DMS153 (cell line): ENCODE measurements at regions not wholly inside any gene's neighbourhood (a gene's known extent, or its start where the extent isn't known, plus 50 kb on each side); places are given as distances from the start of the nearest gene placed in this dataset.

Experiments
- DNase-seq: peaks from one replicate; lab custom pipeline; 2025; lab: John Stamatoyannopoulos, UW

DNA sequence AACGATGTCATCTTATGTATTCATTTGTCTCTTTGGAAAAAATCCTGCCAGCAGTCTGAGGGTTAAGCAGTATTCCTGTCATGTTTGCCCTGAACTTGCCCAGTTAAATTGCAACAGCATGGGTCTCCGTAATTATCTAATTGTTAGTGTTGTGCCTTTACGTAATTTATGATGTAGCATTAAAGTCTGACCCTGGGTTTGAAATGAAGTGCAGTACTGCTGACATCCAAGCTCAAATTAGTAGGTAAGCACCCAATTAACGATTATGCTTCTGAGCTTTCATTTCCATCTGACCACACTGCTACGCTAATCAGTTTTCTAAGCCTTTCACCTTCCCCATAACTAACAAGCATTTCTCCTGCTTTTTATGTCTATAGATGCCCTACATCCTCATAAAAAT, 241.8 kb downstream of the ARRDC4 start:
- no peak for DNase-seq

DNA sequence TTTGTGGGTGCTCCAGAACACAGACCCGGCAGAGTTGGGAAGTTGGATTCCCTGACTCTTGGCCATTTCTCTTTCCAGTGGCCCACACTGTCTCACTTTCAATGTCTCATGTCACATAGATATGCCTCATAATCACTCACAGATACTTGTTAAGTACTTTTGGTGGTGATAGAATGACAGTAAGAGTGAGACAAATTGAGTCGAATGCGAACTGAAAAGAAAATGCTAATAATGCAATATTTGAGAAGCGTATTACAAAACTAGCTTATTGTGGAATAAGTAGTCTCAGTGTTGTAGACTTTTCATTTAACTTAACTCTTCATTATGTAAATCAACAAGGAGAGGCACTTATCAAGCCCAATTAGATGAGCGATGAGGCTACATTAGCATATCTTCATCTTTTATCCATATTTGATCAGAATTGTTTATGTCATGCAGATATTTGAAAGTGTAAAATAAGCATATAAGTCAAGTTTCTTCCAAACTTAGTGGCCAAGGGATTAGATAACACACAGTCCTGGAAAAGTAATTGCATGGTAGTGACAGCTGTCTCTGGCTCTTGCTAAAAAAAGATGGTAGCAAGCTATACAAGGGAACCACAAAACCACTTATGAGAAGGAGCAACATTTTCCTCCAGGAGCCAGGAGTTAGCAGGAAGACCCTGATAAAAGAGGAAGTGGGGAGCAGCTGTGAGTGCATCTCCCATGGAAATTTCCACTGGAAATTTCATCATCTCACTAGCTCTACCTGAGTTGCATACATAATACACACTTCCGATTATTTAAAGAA, 243.6 kb downstream of the ARRDC4 start:
- DNase-seq: no peak

DNA sequence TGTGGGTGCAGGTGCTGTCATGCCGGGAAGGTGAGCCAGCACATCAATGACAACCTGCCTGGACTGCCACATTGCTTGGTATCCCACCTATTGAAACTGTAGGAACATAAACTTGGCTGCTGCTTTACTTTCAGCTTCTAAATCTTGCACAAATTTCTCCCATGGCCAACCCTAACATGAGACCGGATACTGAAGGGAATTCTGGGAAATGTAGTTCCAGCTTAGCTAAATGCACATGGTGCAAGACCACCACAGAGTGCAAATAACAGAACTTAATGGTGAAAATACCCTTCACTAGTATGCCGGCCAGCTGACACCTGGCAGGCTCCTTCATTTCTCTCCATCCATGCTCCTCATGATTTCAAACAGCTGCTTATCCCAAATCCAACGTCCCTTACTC, 247.4 kb downstream of the ARRDC4 start:
- DNase-seq: no peak

DNA sequence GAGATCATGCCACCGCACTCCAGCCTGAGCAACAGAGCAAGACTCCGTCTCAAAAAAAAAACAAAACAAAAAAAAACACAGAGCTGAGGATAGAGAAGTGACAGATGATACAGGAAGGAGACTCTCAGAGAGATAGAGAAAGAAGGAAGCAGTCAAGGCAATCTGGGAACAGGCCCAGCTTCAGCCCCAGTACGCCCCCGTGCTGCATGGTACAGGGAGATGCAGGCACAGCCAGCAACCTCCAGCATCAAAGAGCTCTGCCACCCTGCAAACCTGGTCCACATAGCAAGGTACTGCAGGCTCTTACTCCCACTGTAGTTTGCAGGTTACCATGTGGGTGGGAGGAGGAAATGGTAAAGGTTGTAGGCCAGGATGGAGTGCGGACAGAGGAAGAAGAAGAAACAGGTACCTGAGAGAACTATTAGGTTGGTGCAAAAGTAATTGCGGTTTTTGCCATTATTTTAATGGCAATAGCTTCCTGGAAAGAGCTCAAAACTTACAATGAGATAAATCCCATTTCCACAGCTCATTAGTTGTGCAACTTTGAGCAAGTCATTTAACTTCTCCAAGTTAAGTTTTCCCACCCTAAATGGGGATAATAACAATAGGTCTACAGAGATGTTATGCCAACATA, 253.0 kb downstream of the ARRDC4 start:
- no peak for DNase-seq

DNA sequence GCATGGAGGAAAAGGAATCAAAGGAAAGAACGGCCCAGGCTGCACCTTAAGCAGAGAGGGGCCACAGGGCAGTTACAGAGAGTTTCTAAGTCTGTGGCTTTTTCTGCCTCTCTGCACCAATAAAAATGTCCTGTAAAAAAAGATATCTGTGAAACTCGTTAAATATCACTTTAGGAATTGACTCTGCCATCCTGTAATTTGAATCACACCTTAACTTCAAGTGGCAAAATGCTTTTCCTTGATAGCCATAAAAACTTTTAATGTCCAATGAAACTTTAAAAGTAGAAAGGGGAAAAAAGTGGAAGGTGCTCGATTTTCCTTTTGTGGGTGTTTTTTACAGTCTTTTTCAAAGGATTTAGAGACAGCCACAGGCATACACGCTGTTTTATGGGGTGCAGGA, 255.7 kb downstream of the ARRDC4 start:
- no peak for DNase-seq

DNA sequence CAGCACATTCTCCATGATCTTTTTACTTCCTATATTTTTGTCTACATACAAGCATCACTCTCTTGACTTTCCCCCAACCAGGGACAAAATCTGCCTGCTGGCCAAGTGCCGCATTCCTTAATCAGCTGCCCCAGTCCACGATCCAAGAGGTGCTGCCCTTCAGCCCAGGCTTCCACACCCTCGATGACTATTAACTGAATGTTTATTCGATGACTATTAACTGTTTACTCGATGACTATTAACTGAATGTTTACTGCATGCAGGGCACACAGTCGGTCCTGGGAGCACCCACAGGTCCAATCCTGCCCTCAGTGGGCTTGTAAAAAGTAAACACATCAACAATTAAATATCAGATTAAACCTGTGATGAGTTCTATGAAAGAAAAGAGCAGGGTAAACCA, 256.9 kb downstream of the ARRDC4 start:
- no peak for DNase-seq

DNA sequence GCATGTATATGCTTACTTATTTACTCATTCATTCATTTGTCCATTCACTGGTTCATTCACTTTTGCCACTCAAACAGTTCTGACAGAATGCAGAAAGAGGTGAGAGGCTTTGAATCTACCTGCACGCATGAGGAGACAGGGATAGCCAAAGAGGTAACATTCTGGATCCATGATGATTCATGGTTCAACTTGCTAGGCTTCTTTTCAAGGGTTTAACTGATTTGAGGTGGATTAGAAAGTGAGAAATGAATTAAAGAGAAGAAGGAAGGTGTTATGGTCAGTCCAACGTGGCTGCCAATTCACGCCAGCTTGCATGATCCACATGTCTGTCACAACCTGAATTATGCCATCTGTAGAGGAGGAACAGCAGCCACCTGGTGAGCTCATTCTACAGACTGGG, 260.6 kb downstream of the ARRDC4 start:
- DNase-seq: no peak

DNA sequence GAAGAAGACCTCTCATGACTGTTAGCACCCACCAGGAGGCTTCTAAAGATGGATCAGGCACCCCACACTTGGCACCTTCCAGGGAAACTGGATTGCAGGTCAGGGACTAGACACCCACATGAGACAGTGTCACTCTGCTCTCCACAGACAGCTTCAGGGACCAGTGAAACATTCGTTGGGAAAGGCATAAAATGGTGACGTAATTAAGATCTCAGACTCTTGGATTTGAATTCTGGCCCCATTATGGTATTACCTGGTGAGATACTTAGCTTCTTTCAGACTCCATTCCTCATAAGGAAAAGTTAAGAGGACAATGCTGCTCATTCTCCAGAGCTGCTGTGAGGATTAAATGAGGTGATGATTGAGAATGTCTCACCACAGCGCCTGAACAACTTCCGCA, 261.1 kb downstream of the ARRDC4 start:
- no peak for DNase-seq

DNA sequence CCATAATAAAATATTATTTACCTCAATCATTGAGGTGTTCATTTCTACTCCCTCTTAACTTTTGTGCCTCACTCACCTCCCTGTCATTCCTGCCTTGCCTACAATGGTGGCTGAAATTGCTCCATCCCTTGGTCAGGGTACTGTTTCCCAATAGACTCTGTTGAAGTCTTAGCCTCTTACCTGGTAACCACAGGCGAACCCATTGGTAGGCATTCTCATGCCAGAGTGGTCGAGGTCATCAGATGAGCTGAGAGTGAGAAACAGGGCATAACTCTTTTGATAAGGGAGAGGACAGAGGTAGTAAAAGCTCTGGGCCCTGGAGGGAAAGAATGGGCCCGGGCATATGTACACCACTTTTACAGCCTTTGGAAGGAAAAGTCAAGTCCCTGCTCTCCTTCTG, 265.6 kb downstream of the ARRDC4 start:
- no peak for DNase-seq

DNA sequence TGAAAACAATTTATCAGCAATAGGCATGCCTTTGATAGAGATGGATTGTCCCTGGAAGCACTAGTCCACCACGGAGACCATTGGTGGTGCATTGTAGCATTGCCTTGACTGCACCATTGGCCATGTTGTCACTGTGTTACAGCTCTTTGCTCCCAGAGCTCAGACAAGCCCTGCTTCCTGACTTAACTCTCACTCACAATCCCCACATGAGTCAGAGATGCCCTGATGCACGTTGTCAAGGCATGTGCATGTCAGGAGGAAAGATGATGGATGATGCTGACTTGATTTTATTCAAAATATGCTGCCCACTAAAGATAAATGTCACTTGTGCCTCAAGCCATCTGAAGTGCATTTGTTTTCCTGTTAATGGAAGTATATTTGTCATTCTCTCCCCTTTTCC, 266.1 kb downstream of the ARRDC4 start:
- DNase-seq: no peak

DNA sequence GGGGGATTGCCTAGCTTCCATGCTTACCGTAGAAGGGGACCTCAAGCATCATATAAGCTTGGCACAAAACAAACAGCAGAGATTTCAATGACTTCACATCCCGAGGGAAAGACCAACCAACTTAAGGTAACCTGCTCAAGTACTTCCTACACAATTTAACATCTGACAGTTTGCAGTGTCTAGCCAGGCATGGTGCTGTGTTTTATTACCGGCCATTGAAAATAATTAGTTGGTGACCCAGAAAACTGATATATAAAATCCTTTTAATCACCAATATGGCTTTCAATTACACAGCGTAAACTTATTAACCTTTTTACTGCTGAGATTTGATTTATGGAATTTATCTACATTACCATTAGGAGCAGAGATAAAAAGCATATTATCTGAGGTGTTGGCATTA, 268.3 kb downstream of the ARRDC4 start:
- no peak for DNase-seq

DNA sequence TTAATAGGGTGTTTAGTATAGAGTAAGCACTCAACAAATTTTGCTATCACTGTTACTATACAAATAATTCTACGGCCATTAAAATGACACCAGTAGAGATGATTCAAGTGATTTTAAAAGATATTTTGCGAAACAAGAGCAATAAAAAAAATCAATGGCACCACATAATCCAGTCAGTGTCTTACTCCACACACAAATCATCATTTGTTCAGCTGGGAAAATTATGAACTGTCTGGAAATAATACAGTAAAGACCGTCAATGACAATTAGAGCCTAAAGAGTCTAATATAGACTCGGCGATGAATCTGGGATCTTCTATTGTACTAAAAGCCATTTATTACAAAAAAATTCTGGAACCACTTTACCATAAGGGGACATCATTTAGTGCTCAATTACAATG, 270.5 kb downstream of the ARRDC4 start:
- DNase-seq: no peak

DNA sequence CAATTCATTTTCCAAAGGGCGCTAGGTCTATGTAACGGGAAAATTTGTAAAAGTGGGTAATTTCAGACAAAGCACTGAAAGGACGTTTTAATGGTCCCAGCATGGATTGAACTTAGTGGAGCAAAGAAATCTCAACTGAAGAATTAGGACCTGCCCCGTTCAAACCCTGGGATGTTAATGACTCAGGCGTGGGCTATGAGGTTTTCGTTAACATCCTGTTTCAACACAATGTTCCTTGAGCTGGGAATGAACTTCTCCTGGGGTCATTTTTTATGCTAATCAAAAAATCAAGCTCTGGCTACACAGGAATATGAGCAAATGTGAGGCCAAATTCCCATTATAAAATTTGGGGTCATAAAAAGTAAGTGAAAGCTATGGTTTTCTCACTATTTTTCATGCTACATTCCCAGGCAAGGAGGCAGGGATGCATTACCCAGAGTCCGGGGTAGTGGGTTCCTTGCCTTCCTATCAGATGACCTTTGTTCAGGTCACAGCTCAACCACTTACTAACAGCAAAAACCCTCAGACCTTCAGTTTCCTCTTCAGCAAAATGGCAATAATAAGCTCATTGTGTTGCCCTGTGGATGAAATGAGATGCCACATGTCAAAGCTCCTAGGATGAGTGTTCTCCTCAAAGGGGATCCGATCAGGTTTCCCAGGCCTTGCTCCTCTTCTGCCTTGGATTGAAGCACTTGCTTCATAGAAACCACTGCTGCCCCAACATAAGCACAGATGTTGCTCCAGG, 271.4 kb downstream of the ARRDC4 start:
- no peak for DNase-seq

DNA sequence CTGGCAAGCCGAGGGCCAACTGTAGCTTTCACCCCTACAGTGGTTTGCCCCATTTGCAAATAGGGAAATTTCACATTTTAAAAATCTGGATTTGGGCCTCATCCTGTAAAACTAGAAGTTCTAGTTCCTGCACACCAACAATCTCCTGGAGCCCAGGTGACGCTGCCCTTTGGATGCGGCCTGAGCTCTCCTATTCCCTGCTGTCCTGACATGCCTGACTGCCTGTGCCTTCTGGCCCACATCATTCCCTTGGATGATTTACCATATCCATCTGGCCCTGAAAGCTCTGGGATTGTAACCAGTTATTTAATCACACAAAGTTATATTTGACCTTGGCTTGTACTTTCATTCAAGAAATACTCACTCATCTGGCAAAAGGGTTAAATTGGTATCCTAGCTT, 272.3 kb downstream of the ARRDC4 start:
- DNase-seq: no peak

DNA sequence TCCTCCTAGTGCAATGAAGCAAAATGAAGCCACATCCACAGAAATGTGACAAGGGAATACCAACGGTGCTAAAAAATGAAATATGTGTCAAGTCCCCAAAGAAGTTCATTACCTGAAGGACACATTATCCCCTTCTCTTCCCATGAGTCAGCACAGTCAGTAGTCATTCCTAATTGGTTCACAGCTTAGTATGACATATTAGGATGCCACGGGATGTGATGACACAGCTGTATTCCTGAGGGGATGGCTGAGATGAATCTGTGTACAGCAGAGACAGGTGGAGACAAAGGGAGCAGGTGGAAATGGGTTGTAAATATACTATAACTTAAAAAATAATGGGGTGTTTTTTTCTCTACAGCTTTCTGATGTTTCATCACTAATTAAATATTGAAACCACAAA, 273.4 kb downstream of the ARRDC4 start:
- DNase-seq: no peak

DNA sequence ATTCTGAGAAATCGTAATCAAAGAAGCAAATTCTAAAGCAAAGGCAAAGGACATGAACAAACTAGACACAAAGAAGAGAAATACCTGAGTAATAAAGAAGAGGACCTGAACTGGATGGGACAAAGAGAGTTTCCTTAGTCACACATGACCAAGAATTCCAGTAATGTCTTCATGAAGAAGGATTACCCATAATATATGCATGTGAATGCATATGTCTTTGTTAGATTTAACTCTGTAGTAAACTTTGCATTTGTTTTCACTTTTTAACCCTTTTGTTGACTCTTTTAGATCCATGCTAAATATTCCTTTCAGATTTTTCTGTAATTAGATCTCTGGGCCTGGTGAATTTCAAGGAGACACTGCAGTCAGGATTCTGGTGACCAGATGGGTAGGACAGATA, 279.8 kb downstream of the ARRDC4 start:
- DNase-seq: no peak

DNA sequence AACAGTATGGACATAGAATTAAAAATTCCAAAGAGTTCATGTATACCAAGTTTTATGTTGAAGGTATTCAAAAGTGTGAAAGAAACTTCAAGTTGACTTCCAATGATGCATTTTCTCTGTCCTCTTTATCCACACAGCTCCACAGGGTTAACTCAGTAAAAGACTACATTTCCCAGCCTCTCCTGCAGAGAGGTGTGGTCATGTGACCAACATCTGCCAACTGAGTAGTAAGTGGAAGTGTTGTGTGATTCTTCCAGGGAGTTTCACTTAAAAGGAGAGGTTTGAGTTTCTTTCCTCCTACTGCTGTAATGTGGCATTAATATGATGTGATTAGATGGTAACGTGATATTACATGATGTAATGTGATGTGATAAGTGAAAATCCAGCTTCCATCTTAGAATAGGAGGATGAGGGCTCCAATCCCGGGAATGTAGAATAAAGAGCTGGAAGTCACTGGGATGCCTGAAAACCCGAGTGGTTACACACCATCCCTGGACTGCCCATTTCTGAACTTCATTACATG, 280.6 kb downstream of the ARRDC4 start:
- no peak for DNase-seq

DNA sequence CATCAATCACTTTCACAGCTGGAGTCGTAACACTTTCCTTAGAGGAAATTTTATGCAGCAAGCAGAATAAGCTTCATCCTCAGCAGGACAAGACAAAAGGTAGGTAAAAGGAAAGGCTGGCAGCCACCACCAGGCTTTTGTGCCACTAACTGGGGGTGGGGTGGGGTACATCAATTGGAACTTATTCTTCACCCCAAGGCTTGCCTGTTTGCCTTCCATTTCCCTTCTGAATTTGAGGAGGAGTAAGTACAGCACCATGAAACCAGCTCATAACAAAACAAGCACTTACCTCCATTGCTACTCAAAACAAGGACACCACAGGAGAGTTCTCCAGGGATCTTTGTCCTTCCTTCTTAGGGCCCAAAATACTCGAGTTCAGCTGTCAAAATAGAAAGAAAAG, 296.8 kb downstream of the ARRDC4 start:
- DNase-seq: no peak

DNA sequence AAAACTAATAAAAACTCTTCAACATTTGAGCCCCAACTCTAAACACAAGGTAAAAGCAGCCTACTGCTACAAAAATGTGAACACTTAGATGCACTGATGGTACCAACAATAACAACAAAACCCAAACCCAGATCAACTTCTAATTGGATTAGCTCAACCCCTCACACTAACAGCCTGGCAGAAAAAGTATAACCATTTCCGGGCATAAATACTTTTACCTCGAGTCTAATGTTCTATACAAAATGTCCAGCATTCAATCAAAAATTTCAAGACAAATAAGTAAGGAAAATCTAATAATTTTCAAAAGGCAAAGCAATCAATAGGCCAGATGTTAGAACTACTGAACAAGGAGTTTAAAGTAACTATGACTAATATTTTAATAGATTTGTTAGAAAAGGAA, 303.3 kb downstream of the ARRDC4 start:
- DNase-seq: no peak

DNA sequence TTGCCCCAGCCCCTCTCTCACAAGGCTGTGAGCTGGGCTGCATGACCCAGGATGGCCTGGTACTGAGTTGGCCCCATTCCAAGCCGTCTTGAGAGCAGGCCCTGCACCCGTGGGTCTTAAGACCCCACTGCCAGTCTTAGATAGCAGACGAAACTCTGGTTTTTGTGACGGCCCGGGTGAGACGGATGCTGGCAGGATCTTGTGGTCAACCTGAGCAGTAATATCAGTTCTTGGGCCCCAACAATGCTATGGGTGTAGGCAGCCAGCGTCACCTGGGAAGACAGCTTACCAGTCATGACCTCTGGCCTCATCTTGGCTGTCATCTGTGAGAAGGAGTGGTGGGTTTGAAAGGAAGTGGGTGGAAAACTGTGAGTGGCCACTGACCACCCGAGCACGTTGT, 305.8 kb downstream of the ARRDC4 start:
- no peak for DNase-seq

DNA sequence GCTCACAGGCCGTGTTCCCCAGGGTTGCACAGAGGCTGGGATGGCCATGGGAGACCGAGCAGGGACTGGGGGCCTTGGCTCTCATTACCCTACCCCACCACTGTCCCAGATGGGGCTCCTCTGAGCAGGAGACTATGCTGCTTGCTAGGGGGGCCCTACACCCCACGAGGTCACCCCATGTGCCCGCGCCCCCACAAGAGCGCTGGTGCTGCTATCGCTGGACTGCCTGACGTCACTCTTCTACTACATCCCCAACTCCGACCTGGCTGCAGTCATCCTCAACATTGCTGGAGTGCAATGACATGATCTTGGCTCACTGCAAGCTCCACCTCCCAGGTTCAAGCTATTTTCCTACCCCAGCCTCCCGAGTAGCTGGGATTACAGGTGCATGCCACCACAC, 307.7 kb downstream of the ARRDC4 start:
- DNase-seq: no peak

DNA sequence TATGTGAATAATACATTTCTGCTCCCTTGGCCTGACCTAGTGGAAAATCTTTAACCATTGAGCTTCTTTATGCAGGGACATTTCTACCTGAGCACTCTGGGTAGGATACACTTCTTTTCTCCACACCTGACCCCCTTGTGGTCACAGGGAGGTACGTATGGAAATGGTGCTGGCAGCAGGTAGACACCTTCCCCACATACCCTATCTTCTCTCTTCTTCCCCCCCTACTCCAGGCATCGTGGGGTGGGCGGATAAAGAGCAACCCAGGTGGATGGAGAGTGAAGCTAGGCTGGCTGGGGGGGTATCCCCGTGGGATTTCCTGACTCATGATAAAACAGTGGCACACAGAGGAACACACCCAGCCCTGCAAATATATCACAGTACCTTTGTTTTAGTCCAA, 312.1 kb downstream of the ARRDC4 start:
- no peak for DNase-seq

DNA sequence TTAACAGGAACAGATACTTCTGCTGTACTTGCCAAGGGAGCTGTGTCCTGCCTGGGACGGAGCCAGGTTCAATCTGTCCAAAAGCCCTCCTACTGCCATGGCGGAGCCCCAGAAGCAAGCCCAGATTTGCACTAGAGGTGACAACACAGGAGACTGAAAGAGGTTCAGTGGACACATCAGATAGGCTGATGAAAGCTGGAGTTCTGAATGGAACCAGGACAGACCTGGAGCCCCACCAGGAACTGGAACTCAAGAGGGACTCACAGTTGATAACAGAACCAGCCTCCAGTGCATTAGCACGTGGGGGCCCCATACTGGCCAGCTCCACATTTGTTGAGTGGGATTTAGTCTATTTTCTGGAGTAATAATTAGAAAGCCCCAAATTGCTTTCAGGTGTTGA, 315.5 kb downstream of the ARRDC4 start:
- DNase-seq: no peak
